ENCODE measurements at regions not wholly inside any gene's neighbourhood (a gene's known extent, or its start where the extent isn't known, plus 50 kb on each side); places are given as distances from the start of the nearest gene placed in this dataset.

GRCh38 chr13:60869225-60869624, 472.2 kb downstream of the TDRD3 start:
- TF ChIP-seq POLR2A (IDR thresholded peaks at IDR 0.05) (no peak), CTCF (IDR thresholded peaks at IDR 0.05) (no peak), EP300 (IDR thresholded peaks at IDR 0.05; ENCODE audit: low read depth) (no peak), POLR2AphosphoS5 (IDR thresholded peaks at IDR 0.05) (no peak)
- H3K27me3 ChIP-seq, result no peaks in the 10 kb centered on the region
- no peaks in the 10 kb centered on the region for H3K4me1 ChIP-seq
- H3K27ac ChIP-seq, result no peak overlapping the region
- in situ Hi-C loops (cut with MboI; ENCODE audit: low pct_ligation_motif_present in 1 of 4, low pct_unique_long_range_greater_than_20kb in 1 of 4, low sequenced_read_pairs in 3 of 4), result no loop called here
- WGBS, 2 donors (ENCODE audit: low coverage in 1 of 2), result 60% methylated on average over 3 of the region's 3 CpGs; no CpG with 5 or more reads in 1 of the 2 donors
- intact Hi-C loops (cut with DNase I; ENCODE audit: low total_unique reads), result no loop called here
- no peak overlapping the region for H3K4me3 ChIP-seq
- no peaks in the 10 kb centered on the region for H3K36me3 ChIP-seq
- peaks cover 0 to 9% of the 10 kb centered on the region in 2 donors for H3K9me3 ChIP-seq
- DNase-seq, result no peak

GRCh38 chr13:60862036-60862435, 465.0 kb downstream of the TDRD3 start:
- H3K4me3 ChIP-seq, result no peak overlapping the region
- in situ Hi-C loops (cut with MboI; ENCODE audit: low pct_ligation_motif_present in 1 of 4, low pct_unique_long_range_greater_than_20kb in 1 of 4, low sequenced_read_pairs in 3 of 4), result no loop called here
- intact Hi-C loops (cut with DNase I; ENCODE audit: low total_unique reads), result no loop called here
- no peak for DNase-seq
- H3K4me1 ChIP-seq, result no peaks in the 10 kb centered on the region
- WGBS, 2 donors (ENCODE audit: low coverage in 1 of 2), result 72 to 83% methylated on average over 1 of the region's 1 CpG
- no peak overlapping the region for H3K27ac ChIP-seq
- no peaks in the 10 kb centered on the region for H3K27me3 ChIP-seq
- TF ChIP-seq EP300 (IDR thresholded peaks at IDR 0.05; ENCODE audit: low read depth) (no peak), CTCF (IDR thresholded peaks at IDR 0.05) (no peak), POLR2AphosphoS5 (IDR thresholded peaks at IDR 0.05) (no peak), POLR2A (IDR thresholded peaks at IDR 0.05) (no peak)
- no peaks in the 10 kb centered on the region for H3K36me3 ChIP-seq
- peaks cover 0 to 5% of the 10 kb centered on the region in 2 donors for H3K9me3 ChIP-seq

GRCh38 chr13:60857698-60858097, 460.7 kb downstream of the TDRD3 start:
- no peak for TF ChIP-seq EP300 (IDR thresholded peaks at IDR 0.05; ENCODE audit: low read depth)
- no peak for TF ChIP-seq POLR2A (IDR thresholded peaks at IDR 0.05)
- no peak for TF ChIP-seq CTCF (IDR thresholded peaks at IDR 0.05)
- TF ChIP-seq POLR2AphosphoS5 (IDR thresholded peaks at IDR 0.05), result no peak
- no peaks in the 10 kb centered on the region for H3K27me3 ChIP-seq
- no peak for DNase-seq
- no peak overlapping the region for H3K27ac ChIP-seq
- H3K9me3 ChIP-seq, result peaks cover 0 to 2% of the 10 kb centered on the region in 2 donors
- WGBS, 2 donors (ENCODE audit: low coverage in 1 of 2), result 74 to 75% methylated on average over 3 to 4 of the region's 4 CpGs
- in situ Hi-C loops (cut with MboI; ENCODE audit: low pct_ligation_motif_present in 1 of 4, low pct_unique_long_range_greater_than_20kb in 1 of 4, low sequenced_read_pairs in 3 of 4) (no loop called here), intact Hi-C loops (cut with DNase I; ENCODE audit: low total_unique reads) (no loop called here)
- H3K36me3 ChIP-seq, result no peaks in the 10 kb centered on the region
- H3K4me3 ChIP-seq, result no peak overlapping the region
- no peaks in the 10 kb centered on the region for H3K4me1 ChIP-seq

GRCh38 chr13:60852886-60853285, 455.9 kb downstream of the TDRD3 start:
- intact Hi-C loops (cut with DNase I; ENCODE audit: low total_unique reads) (no loop called here), in situ Hi-C loops (cut with MboI; ENCODE audit: low pct_ligation_motif_present in 1 of 4, low pct_unique_long_range_greater_than_20kb in 1 of 4, low sequenced_read_pairs in 3 of 4) (no loop called here)
- TF ChIP-seq CTCF (IDR thresholded peaks at IDR 0.05) (no peak), POLR2AphosphoS5 (IDR thresholded peaks at IDR 0.05) (no peak), POLR2A (IDR thresholded peaks at IDR 0.05) (no peak), EP300 (IDR thresholded peaks at IDR 0.05; ENCODE audit: low read depth) (no peak)
- no peaks in the 10 kb centered on the region for H3K27me3 ChIP-seq
- no peaks in the 10 kb centered on the region for H3K36me3 ChIP-seq
- no peaks in the 10 kb centered on the region for H3K4me1 ChIP-seq
- H3K4me3 ChIP-seq, result no peak overlapping the region
- 40 to 75% methylated on average over 1 to 4 of the region's 4 CpGs for WGBS, 2 donors (ENCODE audit: low coverage in 1 of 2)
- no peak overlapping the region for H3K27ac ChIP-seq
- DNase-seq, result no peak
- H3K9me3 ChIP-seq, result peaks cover 0 to 2% of the 10 kb centered on the region in 2 donors

All from transverse colon (tissue), 4 donors.